Coronary artery (tissue), 2 donors: ENCODE measurements at regions not wholly inside any gene's neighbourhood (a gene's known extent, or its start where the extent isn't known, plus 50 kb on each side); places are given as distances from the start of the nearest gene placed in this dataset.
"Not testable (repeated sequence)": the region's sequence is repeated elsewhere in the genome, so short reads cannot be mapped to it uniquely, and the experiment has no call there.

Experiments
- DNase-seq: peaks from one replicate; pipeline ENCODE4 v3.0.0-alpha.2; 2017; ENCODE audit warnings: low spot score
- H3K27ac ChIP-seq, 2 donors: fragments of 200-600 bp; sonication (generic); one replicate each; pipeline ENCODE4 v1.5.1; 2016 to 2019
- H3K4me3 ChIP-seq: fragments of 200-600 bp; sonication (generic); 2 replicates; pipeline ENCODE4 v1.5.1; 2016; ENCODE audit warnings: mild to moderate bottlenecking, moderate library complexity
- TF ChIP-seq, protein P1 (sequence below): fragments of 200-600 bp; sonication (generic); IDR thresholded peaks from one replicate; pipeline ENCODE4 v1.5.1; 2019; ENCODE audit warnings: antibody characterized with exemption

GRCh38 chr10:30542001-30542894, 87.3 kb downstream of the LYZL2 start:
- DNase-seq = no peak
- Histone ChIP-seq H3K4me3 (no peak overlapping the region), H3K27ac (peak overlapping the region in 1 of 2 donors; percentile 79)
- TF ChIP-seq, protein P1, sequence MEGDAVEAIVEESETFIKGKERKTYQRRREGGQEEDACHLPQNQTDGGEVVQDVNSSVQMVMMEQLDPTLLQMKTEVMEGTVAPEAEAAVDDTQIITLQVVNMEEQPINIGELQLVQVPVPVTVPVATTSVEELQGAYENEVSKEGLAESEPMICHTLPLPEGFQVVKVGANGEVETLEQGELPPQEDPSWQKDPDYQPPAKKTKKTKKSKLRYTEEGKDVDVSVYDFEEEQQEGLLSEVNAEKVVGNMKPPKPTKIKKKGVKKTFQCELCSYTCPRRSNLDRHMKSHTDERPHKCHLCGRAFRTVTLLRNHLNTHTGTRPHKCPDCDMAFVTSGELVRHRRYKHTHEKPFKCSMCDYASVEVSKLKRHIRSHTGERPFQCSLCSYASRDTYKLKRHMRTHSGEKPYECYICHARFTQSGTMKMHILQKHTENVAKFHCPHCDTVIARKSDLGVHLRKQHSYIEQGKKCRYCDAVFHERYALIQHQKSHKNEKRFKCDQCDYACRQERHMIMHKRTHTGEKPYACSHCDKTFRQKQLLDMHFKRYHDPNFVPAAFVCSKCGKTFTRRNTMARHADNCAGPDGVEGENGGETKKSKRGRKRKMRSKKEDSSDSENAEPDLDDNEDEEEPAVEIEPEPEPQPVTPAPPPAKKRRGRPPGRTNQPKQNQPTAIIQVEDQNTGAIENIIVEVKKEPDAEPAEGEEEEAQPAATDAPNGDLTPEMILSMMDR = no peak

- H3K27ac ChIP-seq = no peak overlapping the region
- TF ChIP-seq, protein P1 = no peak
- DNase-seq = no peak
These were observed 89.3 kb downstream of the LYZL2 start for GRCh38 chr10:30540276-30540675.

DNA sequence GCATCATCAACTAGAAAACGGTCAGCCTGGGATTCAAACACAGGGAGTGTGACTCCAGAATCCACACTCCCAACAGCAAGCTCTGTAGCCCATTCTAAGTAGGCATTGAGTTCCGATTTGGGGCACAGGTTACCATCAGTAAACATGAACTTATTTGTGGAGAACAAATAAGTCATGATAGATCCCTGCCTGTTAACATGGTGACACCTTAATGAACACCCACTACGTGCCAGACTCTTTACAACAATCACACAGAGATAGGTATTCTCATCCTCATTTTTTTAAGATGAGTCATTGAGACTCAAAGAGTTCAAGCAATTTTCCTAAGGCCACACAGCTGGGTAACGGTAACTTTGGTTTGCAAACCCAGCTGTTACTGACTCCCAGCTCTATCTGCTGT, 91.5 kb downstream of the LYZL2 start:
- DNase-seq = no peak
- Histone ChIP-seq H3K4me3 (no peak overlapping the region), H3K27ac (peak overlapping the region in 1 of 2 donors; percentile 77)
- TF ChIP-seq, protein P1 = no peak

More at GRCh38 chr10:30540276-30540675, 89.3 kb downstream of the LYZL2 start:
- H3K4me3 ChIP-seq = no peak overlapping the region

DNA sequence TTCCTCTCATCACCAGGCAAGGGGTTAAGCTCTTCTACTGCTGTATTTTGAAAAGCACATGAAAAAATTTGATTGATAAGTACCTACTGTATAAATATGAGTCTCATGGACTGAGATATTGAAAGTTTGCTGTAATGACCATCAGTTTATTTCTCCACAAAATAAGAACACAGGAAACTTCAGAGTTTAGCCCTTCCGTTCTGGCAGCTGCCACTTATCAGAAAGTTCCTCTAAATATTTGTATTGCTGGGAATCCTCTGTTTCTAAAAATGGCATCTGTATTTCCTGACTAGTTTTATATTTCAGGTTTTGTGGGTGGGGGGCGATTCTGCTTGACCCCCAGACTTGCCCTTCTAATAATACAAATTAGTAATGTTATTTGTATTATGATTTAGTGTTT, 92.0 kb downstream of the LYZL2 start:
- Histone ChIP-seq H3K4me3 (no peak overlapping the region), H3K27ac (peak overlapping the region in 1 of 2 donors; percentile 77)
- TF ChIP-seq, protein P1 = no peak
- DNase-seq = no peak

- peak overlapping the region in 1 of 2 donors; percentile 63 for H3K27ac ChIP-seq
- not testable (repeated sequence) for H3K4me3 ChIP-seq, DNase-seq
These were observed 92.4 kb downstream of the LYZL2 start for GRCh38 chr10:30537158-30537557.

DNA sequence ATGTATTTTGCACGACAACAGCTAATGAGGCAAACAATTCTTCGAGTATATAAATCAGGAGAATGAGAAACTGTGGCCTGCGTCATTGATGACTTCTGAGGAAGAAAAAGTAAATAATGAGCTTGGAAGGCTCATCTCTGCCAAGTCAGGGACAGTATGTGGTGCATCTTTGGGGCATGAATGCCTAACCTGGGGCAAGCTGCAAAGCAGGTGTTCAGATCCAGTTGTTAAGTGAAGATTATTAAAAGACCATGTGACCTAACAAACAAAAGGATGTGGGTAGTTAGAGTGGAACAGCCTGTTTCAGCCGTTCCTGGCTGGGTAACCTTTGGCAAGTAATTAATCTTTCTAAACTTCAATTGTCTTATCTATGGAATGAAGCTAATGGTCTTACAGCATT, 93.0 kb downstream of the LYZL2 start:
- TF ChIP-seq, protein P1 = no peak
- no peak overlapping the region for H3K27ac ChIP-seq
- no peak for DNase-seq
- H3K4me3 ChIP-seq = no peak overlapping the region

GRCh38 chr10:30535677-30536076, 93.9 kb downstream of the LYZL2 start:
- TF ChIP-seq, protein P1 = no peak
- no peak overlapping the region for H3K27ac ChIP-seq
- DNase-seq = no peak
- H3K4me3 ChIP-seq = no peak overlapping the region
